ENCODE measurements at regions not wholly inside any gene's neighbourhood (a gene's known extent, or its start where the extent isn't known, plus 50 kb on each side); places are given as distances from the start of the nearest gene placed in this dataset.
"Not testable (repeated sequence)": the region's sequence is repeated elsewhere in the genome, so short reads cannot be mapped to it uniquely, and the experiment has no call there.

- no peaks in the 10 kb centered on the region for H3K9me3 ChIP-seq
- no peak overlapping the region for H3K4me3 ChIP-seq (ENCODE audit: low read depth in 2 of 2, low read length in 1 of 2)
- no peak overlapping the region for H2AFZ ChIP-seq (ENCODE audit: low read depth)
- H4K20me1 ChIP-seq (ENCODE audit: insufficient read depth), result no peaks in the 10 kb centered on the region
- no peaks in the 10 kb centered on the region for H3K36me3 ChIP-seq (replicated peaks in 1 of 2; ENCODE audit: control insufficient read depth in 1 of 2, insufficient read depth in 2 of 2, low read length in 1 of 2)
- DNase-seq, result no peak
- no peak overlapping the region for H3K9ac ChIP-seq
- ChIA-PET POLR2A (no interaction called here), CTCF (no interaction called here)
- no peaks in the 10 kb centered on the region for H3K4me1 ChIP-seq (ENCODE audit: control insufficient read depth in 1 of 2, insufficient read depth in 2 of 2, low read depth in 1 of 2, low read length in 1 of 2)
- WGBS (ENCODE audit: low lambda C conversion rate), result 53% methylated on average over 5 of the region's 5 CpGs
- no peak overlapping the region for H3K27ac ChIP-seq (ENCODE audit: low read depth in 2 of 2, low read length in 1 of 2)
- H3K27me3 ChIP-seq (ENCODE audit: insufficient read depth), result no peaks in the 10 kb centered on the region
- H3K9me2 ChIP-seq, result no peaks in the 10 kb centered on the region
- no peaks in the 10 kb centered on the region for H3F3A ChIP-seq (replicated peaks; ENCODE audit: insufficient read depth)
- no peak overlapping the region for H3K4me2 ChIP-seq
- TF ChIP-seq MEF2A (IDR thresholded peaks at IDR 0.05; ENCODE audit: borderline replicate concordance, low read depth) (no peak), IRF3 (IDR thresholded peaks at IDR 0.05; ENCODE audit: low read depth, low read length) (no peak), RXRA (IDR thresholded peaks at IDR 0.05; ENCODE audit: borderline replicate concordance, low read depth) (no peak), TCF12 (IDR thresholded peaks at IDR 0.05) (no peak), ZBTB33 (IDR thresholded peaks at IDR 0.05; ENCODE audit: borderline replicate concordance, low read depth) (no peak), GABPA (IDR thresholded peaks at IDR 0.05; ENCODE audit: low read depth) (no peak)
- no peaks in the 10 kb centered on the region for H3K79me2 ChIP-seq (ENCODE audit: insufficient read depth)
Measured at GRCh38 chr18:76602191-76602590, 107.1 kb upstream of the ZNF516 start.

- H3K4me3 ChIP-seq (ENCODE audit: low read depth in 2 of 2, low read length in 1 of 2); H3K4me2 ChIP-seq; H2AFZ ChIP-seq (ENCODE audit: low read depth); POLR2A ChIA-PET; H4K20me1 ChIP-seq (ENCODE audit: insufficient read depth); H3K27ac ChIP-seq (ENCODE audit: low read depth in 2 of 2, low read length in 1 of 2); H3K27me3 ChIP-seq (ENCODE audit: insufficient read depth); H3F3A ChIP-seq (replicated peaks; ENCODE audit: insufficient read depth); H3K36me3 ChIP-seq (replicated peaks in 1 of 2; ENCODE audit: control insufficient read depth in 1 of 2, insufficient read depth in 2 of 2, low read length in 1 of 2); H3K79me2 ChIP-seq (ENCODE audit: insufficient read depth); H3K4me1 ChIP-seq (ENCODE audit: control insufficient read depth in 1 of 2, insufficient read depth in 2 of 2, low read depth in 1 of 2, low read length in 1 of 2); H3K9me2 ChIP-seq; H3K9me3 ChIP-seq; CTCF ChIA-PET; DNase-seq; H3K9ac ChIP-seq: not testable (repeated sequence)
- no CpG with 5 or more reads among the region's 28 CpGs for WGBS (ENCODE audit: low lambda C conversion rate)
Measured at GRCh38 chr18:76600076-76600475, 105.0 kb upstream of the ZNF516 start.

- Histone ChIP-seq H3K4me1 (ENCODE audit: control insufficient read depth in 1 of 2, insufficient read depth in 2 of 2, low read depth in 1 of 2, low read length in 1 of 2) (no peaks in the 10 kb centered on the region), H3K27ac (ENCODE audit: low read depth in 2 of 2, low read length in 1 of 2) (no peak overlapping the region), H3K27me3 (ENCODE audit: insufficient read depth) (no peaks in the 10 kb centered on the region), H3K4me3 (ENCODE audit: low read depth in 2 of 2, low read length in 1 of 2) (no peak overlapping the region), H3F3A (replicated peaks; ENCODE audit: insufficient read depth) (no peaks in the 10 kb centered on the region), H3K9ac (no peak overlapping the region), H3K9me2 (no peaks in the 10 kb centered on the region), H3K79me2 (ENCODE audit: insufficient read depth) (no peaks in the 10 kb centered on the region), H3K9me3 (no peaks in the 10 kb centered on the region), H2AFZ (ENCODE audit: low read depth) (no peak overlapping the region), H3K4me2 (no peak overlapping the region), H4K20me1 (ENCODE audit: insufficient read depth) (no peaks in the 10 kb centered on the region), H3K36me3 (replicated peaks in 1 of 2; ENCODE audit: control insufficient read depth in 1 of 2, insufficient read depth in 2 of 2, low read length in 1 of 2) (no peaks in the 10 kb centered on the region)
- WGBS (ENCODE audit: low lambda C conversion rate), result 38% methylated on average over 3 of the region's 3 CpGs
- ChIA-PET POLR2A (no interaction called here), CTCF (no interaction called here)
- no peak for DNase-seq
- TF ChIP-seq FOXJ3 (CRISPR knock-in tag; IDR thresholded peaks at IDR 0.05) (no peak), JUND (IDR thresholded peaks at IDR 0.05) (no peak), USF2 (IDR thresholded peaks at IDR 0.05; ENCODE audit: borderline replicate concordance, low read depth, low read length) (no peak), RXRA (IDR thresholded peaks at IDR 0.05; ENCODE audit: borderline replicate concordance, low read depth) (no peak), TCF12 (IDR thresholded peaks at IDR 0.05) (no peak), EP300 (IDR thresholded peaks at IDR 0.05; ENCODE audit: borderline replicate concordance in 1 of 2, low read depth in 1 of 2, low read length in 1 of 2) (no peak), CHD2 (IDR thresholded peaks at IDR 0.05; ENCODE audit: low read length, partially characterized antibody) (no peak), PBX3 (IDR thresholded peaks at IDR 0.05) (no peak), REST (IDR thresholded peaks at IDR 0.05; ENCODE audit: low read depth, low read length) (no peak), POLR2AphosphoS5 (IDR thresholded peaks at IDR 0.05; ENCODE audit: low read depth, low read length) (no peak)
Measured at GRCh38 chr18:76594966-76595365, 99.9 kb upstream of the ZNF516 start.

All from SK-N-SH (cell line).